Erythroblast (primary cell): ENCODE measurements at regions not wholly inside any gene's neighbourhood (a gene's known extent, or its start where the extent isn't known, plus 50 kb on each side); places are given as distances from the start of the nearest gene placed in this dataset.

ENCODE experiments used
- DNase-seq, 2 experiments: peaks; one replicate each; lab custom pipeline; 2025; lab: John Stamatoyannopoulos, UW
- GATA1 ChIP-seq: IDR thresholded peaks from 2 replicates; pipeline ENCODE4 v1.6.1; 2011; ENCODE audit warnings: low read depth, mild to moderate bottlenecking, control low read depth, low read length, moderate library complexity
- POLR2A ChIP-seq: IDR thresholded peaks from 2 replicates; pipeline ENCODE4 v1.6.1; 2011; ENCODE audit warnings: mild to moderate bottlenecking, low read length

DNA sequence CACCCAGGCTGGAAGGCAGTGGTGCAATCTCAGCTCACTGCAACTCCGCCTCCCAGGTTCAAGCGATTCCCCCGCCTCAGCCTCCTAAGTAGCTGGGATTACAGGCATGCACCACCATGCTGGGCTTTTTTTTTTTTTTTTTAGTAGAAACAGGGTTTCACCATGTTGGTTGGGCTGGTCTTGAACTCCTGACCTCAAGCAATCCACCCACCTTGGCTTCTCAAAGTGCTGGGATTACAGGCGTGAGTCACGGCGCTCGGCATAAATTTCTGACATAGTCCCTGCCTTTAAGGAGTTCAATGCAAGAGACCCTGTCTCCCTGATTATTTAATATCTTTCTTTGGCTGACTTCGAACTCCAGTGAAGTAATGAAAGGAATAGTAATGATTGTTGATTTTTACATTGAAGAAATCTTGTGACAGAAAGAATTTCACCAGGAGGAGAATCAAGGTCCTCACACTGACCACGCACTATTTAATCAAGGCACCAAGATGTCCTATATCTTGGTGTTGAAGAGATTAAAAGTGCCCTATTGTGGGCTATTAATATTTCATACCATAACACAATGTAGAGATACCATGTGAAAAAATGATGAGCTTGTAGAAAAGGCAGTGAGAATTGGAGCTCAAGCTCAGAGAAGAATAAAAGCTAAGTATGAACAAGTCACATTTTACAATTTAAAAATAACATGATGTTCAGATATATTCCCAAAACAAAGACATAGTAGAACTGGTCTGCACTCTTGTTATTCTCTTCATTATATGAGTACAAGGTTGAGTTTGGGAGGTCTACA lies 71.6 kb upstream of the BLID start:
- TF ChIP-seq POLR2A (no peak), GATA1 (no peak)
- DNase-seq = no peak

DNA sequence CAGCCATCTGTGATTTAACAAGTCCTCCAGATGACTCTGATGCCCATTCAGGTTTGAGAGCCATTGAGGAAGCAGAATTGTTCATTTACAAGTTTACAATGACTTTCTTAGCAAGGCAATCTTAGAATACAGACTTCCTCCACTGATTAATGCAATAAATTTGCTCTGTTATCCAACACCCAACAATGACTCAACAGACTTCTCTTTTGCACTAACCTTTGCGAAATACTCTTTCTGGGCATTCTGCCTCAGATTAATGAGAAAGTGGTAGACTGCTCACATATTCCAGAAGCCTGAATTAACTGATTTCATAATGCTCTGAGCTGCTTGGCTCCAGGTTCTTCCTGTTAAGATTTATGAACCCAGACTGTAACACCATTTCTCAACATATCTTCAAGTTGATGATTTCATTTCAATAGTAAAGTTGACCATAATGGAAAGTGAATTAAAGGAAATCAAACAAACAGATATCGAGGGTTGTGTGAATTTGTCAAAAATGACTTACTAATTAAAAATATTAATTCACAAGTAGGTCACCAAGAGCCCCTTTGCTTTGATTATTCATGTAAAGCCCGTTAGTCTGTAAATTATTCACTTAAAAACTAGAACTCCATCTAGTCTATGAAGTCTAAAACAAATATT lies 70.5 kb upstream of the BLID start:
- TF ChIP-seq POLR2A = no peak
- TF ChIP-seq GATA1 = no peak
- no peak for DNase-seq

DNA sequence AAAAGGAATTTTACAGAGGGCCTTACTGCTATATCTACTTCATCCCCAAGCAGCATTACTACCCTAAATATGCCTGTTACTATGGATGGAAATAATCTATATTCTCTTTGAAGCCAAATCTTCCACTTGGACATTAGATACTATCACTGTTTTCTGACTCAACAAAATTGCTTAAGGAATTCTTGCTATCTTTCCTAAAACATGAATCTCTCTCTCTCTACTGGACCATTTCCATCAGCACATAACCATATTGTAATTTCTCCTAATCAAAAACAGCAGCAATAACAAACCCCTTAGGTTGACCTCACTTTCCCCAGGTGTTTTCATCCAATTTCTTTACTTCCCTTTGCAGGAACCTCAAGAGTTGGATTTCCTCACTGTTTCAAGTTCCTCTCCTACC lies 67.9 kb upstream of the BLID start:
- TF ChIP-seq POLR2A (no peak), GATA1 (no peak)
- no peak for DNase-seq

DNA sequence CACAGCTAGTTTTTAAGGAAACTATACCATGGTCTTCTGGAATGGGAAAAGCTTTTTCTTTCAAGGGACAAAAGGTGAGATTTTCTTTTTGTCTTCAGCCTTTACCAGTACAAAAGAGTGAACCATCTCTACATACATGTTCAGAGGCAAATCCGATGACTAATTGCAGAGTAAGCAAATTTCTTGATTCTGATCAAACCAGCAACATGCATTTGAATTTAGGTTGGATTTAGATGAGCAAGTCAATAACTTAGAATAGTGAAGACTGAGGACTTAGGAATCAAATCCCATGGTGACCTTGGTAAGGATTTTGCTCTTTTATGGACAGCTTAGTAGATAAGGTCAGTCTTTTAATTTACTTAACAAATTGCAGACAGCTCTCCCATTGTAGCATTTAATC lies 65.9 kb upstream of the BLID start:
- no peak for DNase-seq
- no peak for TF ChIP-seq GATA1
- no peak for TF ChIP-seq POLR2A

DNA sequence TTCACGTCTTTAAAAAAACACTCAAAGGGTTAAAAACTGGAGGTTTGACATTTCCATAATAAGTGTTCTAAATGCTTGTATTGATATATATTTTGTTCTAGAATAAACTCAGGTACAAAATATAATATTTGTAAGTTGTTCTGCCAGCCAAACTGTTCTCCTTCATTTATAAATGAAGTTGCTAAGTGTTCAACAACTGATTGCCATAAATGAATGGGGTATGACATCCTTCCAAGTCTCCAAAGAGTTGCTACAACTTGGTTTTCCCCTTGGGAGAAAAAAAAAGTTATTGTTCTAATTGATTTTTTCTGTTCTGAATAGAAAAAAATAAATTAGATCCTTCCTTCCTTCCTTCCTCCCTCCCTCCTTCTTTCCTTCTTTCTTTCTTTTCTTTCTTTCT lies 65.4 kb upstream of the BLID start:
- no peak for TF ChIP-seq POLR2A
- no peak for TF ChIP-seq GATA1

DNA sequence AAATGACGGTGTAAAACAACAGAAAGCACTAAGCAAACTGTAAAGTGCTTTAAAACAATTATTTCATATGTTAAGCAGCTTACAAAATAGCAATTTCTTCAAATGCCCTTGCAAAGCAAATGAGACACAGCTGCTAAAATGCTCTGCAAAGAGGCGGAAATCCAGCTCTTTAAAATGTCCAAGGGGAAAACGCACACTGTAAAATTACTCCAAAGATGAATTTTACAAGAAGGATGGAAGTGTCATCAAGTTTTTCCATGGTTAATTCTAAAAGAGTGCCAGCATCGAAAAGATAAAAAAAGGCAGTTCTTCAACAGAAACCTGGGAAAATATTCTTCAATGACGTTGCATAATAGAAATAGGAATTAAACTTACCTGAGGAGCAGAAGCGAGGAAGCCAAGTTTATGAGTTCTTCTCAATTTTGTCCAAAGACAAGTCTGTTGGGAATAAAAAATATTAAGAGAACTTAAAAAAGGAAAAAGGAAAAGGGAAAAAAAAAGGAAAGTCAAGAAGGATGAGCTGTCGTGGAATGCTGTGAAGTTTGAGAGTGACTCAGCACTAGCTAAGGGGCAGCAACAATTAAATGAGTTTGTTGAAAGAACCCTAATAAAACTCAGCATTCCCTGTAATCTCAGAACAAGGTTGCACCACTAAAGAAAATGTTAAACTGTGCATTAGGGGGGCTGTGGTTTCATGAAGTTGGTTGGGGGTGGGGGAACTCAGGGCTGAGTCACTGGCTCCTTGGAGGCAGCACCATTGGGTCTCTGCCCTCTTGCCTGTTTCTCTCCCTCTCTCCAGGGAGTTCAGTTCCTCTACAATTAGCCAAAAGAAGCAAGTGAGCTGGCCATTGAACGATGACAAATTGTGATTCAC lies 64.2 kb upstream of the BLID start:
- no peak for TF ChIP-seq POLR2A

More for the DNA sequence above, 65.4 kb upstream of the BLID start:
- no peak for DNase-seq

DNA sequence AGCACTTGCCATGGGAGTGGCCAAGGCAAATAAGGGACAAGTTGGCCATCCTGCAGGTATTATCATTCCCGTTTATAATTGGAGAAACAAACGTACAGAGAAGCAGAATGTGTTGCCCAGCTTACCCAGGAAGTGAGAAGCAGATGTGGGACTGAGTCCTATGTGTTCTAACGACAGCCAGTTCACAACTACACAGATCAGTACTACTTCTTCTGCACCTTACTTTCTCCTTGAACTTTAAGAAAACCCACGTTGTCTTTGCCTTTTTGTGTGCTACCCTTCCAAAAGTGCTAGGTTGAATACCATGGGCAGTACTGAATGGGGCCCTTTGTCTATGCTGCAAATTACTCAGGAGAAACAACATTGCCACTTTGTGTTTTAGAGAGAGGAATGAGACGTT lies 62.8 kb upstream of the BLID start:
- DNase-seq = no peak
- TF ChIP-seq POLR2A = no peak
- TF ChIP-seq GATA1 = no peak

More for the DNA sequence above, 64.2 kb upstream of the BLID start:
- DNase-seq = no peak

DNA sequence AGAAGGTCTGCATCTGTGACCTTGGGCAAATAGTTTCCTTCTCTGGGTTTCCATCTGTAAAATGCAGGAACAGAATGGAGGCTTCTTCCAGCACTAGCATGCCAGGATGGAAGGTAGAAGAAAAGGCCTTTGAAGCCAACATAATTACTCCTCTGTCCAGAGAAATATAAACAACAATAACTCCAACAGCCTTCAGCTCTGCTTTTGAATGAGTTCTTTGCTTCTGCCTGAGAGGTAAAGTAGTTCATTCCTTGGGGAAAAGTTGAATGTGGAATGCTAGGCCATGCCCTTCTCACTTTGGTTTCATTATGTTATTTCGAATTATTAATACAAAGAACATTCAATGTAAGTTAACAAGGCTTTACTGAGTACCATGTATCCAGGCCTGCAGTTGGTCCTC lies 61.2 kb upstream of the BLID start:
- no peak for DNase-seq
- TF ChIP-seq GATA1 (no peak), POLR2A (no peak)

DNA sequence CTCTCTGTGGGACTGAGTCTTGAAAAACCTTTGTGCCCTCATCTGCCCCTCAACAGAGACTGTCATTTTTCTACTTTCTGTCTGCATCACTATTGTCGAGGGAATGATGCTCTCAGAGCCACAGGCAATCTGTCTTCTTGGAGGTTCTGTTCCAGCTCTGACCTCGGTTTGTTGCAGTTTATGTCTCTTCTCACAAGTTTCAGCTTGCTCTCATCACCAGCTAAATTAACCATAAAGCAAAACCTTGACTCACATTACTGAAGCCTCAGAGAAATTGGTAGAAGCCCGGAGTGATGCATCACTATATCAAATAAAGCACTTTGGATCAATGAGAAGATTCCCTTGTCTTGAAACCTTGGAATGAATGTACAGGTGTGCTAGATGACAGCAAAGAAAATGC lies 60.6 kb upstream of the BLID start:
- no peak for TF ChIP-seq POLR2A
- no peak for TF ChIP-seq GATA1
- no peak for DNase-seq

DNA sequence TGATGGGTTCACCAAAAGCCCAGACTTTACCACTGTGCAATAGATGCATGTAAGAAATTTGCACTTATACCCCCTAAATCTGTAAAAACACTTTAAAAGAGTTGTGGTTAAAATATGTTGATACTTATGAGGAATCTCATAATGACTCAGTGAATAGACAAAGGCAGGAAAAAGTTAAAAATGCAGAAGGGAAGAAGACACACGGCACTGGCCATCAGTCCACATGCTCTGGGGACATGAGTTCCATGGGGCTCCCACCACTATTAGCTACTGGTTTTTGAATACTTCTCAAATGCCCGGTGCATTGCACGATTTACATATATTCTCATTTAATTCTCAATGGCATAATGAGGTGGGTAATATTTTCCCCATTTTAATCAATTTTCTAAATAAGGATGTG lies 59.3 kb upstream of the BLID start:
- TF ChIP-seq POLR2A (no peak), GATA1 (no peak)
- no peak for DNase-seq

DNA sequence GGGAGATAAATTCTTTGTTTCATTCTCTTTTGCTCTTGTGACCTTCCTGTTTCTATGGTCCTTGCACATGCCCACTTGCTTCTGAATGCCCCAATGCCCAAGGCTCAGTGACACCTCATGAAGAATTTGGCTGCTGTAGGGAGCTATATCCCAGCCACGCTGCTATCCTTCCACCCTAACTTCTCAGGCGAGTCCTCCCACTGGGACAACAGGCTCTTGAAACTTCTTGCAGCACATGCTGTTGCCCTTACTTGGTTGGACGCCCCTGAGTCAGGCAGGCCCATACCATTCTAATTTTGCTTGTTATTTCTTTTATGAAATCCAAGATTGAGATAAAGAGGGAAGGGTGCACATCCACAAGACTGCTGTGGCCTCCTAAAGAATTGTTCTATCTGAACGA lies 57.6 kb upstream of the BLID start:
- TF ChIP-seq GATA1 = no peak
- TF ChIP-seq POLR2A = no peak
- no peak for DNase-seq

DNA sequence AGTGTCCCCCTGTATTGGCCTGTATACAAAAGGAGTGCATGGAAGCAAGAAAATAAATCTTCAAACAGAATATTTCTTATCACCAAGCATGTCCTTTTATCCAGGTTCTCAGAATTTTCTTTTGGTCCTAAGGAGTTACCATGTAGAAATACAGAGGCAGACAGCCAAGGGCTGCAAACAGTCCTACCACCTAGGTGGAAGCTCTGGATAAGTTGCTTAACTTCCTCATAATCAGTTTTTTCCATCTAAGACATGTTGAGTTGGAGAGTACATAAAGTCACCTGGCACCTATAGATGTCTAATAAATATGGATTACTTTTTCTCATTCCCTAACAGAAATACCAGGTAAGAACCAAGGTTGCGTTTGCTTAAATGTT lies 57.0 kb upstream of the BLID start:
- TF ChIP-seq GATA1 (no peak), POLR2A (no peak)
- no peak for DNase-seq

DNA sequence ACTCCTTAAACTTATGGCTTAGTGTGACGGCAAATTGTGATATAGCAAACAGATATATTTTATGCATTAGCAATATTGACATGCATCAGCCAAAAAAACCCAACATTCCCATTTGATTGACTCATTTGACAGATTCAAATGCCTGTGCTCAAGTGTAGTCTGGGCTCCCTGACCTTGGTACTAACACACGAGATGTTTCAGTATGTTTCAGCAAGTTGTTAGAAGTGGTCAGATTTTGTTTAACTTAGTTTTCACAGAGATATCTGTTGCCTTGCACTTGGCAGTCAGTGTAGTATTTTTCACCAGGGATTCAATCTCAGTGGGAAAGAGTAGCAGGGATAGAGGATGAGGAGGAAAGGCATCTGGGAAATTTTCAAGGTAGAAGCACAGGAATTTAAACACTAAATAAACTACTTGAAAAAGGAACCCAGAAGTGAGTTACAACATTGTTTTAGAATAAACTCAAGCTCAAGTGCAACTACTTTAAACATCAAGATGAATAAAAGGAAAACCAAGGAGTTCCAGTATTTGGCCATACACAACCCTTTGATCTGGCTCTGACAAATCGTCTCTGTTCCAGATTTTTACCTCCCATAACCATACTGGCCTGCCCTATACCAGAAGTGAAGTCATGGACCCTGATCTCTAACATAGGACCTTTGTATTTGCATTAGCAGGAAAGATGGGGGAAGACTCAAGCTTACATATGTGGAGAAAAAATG lies 56.5 kb upstream of the BLID start:
- no peak for TF ChIP-seq GATA1
- no peak for TF ChIP-seq POLR2A
- DNase-seq = no peak

DNA sequence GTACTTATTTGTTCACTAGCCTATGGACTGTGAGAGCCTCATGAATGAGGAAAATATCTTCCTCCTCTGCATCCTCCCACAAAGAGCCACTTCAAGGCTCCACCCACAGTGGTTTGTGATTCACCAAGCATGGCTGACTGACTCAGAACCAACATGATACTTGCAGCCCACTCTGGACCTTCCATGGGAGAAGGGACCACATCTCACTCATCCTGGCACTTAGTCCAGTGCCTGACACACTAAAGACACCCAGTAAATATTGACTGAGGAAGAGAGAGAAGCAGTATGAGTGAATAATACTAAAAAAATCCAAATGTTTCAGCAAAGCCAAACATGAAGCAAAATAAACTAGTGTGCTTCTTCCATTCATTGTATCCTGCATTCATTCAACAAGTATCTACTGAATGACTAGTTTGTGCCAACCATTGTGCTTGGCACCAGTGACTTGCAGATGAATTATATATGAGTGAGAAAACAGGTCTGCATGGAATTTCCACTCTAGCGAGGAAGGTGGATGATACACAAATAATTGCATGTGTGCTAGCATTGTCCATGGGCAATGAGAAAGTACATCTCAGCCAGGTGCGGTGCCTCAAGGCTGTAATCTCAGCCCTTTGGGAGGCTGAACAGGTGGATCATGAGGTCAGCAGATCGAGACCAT lies 54.9 kb upstream of the BLID start:
- no peak for TF ChIP-seq GATA1
- TF ChIP-seq POLR2A = no peak
- no peak for DNase-seq

DNA sequence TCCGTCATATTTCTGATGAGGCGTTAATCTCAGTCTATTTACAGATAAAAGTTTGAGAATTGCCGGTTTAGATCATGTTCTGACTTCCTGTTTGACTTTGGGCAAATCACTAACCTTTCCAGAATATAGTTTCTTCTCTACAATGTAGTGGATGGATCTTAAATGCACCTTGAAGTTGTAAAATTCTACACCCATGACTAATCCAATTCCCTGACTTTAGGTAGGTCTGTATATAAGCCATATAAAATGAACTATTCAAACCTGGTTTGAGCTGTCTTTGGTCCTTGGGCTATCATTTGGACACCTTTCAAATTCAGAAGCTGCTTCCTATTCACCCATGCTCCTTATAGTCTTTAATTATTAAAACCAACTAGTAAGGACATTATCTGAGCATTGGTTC lies 52.2 kb upstream of the BLID start:
- TF ChIP-seq POLR2A = no peak
- TF ChIP-seq GATA1 = no peak
- no peak for DNase-seq
